ENCODE measurements at regions not wholly inside any gene's neighbourhood (a gene's known extent, or its start where the extent isn't known, plus 50 kb on each side); places are given as distances from the start of the nearest gene placed in this dataset.

DNA sequence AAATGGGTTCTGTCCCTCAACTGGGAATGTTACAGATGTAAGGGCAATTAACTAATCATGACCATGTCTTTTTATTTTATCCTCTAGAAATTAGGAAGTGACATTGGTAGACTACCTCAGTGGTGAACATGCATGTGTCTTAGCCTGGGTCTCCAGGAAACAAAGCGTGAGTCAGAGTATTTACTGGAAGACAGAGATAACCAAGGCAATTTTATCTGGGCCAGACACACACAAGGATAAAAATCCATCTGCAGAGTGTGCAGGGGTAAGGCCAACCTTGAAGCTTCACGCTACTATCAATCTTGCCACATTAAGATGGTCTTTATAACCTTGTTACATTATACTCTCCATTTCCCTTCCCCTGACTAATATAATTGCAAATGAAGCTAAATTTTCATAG lies 487.5 kb downstream of the SUCLG1 start:
- TF ChIP-seq GATA2 (IDR thresholded peaks at IDR 0.05; ENCODE audit: low read depth, low read length) (no peak), GATA3 (IDR thresholded peaks at IDR 0.05; ENCODE audit: low read depth, low read length) (no peak)

Measured in SH-SY5Y (cell line).